Hematopoietic multipotent progenitor cell (in vitro differentiated cells): ENCODE measurements at regions not wholly inside any gene's neighbourhood (a gene's known extent, or its start where the extent isn't known, plus 50 kb on each side); places are given as distances from the start of the nearest gene placed in this dataset.
"Not testable (repeated sequence)": the region's sequence is repeated elsewhere in the genome, so short reads cannot be mapped to it uniquely, and the experiment has no call there.

Source experiments
- DNase-seq, 3 donors: peaks; one replicate each; pipeline ENCODE4 v3.0.0-alpha.2; 2011 to 2015; ENCODE audit warnings: low read depth in 2 of 3, low spot score in 2 of 3

- DNase-seq: not testable (repeated sequence)
Measured at GRCh38 chr6:4725136-4725760, 51.0 kb upstream of the CDYL start.

- not testable (repeated sequence) for DNase-seq
Measured at GRCh38 chr6:4724727-4725126, 51.5 kb upstream of the CDYL start.

- DNase-seq: no peak
Measured at GRCh38 chr6:4723383-4723782, 52.8 kb upstream of the CDYL start.

- not testable (repeated sequence) for DNase-seq
Measured at GRCh38 chr6:4721368-4721767, 54.8 kb upstream of the CDYL start.

GRCh38 chr6:4719491-4719890, 56.7 kb upstream of the CDYL start:
- DNase-seq: no peak

GRCh38 chr6:4717856-4718255, 58.3 kb upstream of the CDYL start:
- no peak for DNase-seq

GRCh38 chr6:4717124-4717523, 59.1 kb upstream of the CDYL start:
- DNase-seq: no peak

GRCh38 chr6:4714961-4715501, 61.2 kb upstream of the CDYL start:
- DNase-seq: peak in 1 of 3 donors; percentile 7

- no peak for DNase-seq
Measured at GRCh38 chr6:4712291-4712690, 63.9 kb upstream of the CDYL start.

GRCh38 chr6:4707011-4707410, 69.2 kb upstream of the CDYL start:
- DNase-seq: no peak

- no peak for DNase-seq
Measured at GRCh38 chr6:4705809-4706208, 70.4 kb upstream of the CDYL start.

GRCh38 chr6:4703382-4703781, 72.8 kb upstream of the CDYL start:
- DNase-seq: no peak

GRCh38 chr6:4698901-4699659, 77.1 kb upstream of the CDYL start:
- no peak for DNase-seq

- peak in 2 of 3 donors; percentile 11 to 54 for DNase-seq
Measured at GRCh38 chr6:4693173-4693970, 82.8 kb upstream of the CDYL start.

GRCh38 chr6:4692664-4693063, 83.5 kb upstream of the CDYL start:
- no peak for DNase-seq

GRCh38 chr6:4687989-4688947, 87.9 kb upstream of the CDYL start:
- peak in 1 of 3 donors; percentile 1 for DNase-seq

- DNase-seq: no peak
Measured at GRCh38 chr6:4687656-4687988, 88.6 kb upstream of the CDYL start.

- no peak for DNase-seq
Measured at GRCh38 chr6:4682431-4683097, 93.6 kb upstream of the CDYL start.

GRCh38 chr6:4678506-4679300, 97.5 kb upstream of the CDYL start:
- DNase-seq: no peak
